ENCODE measurements at regions not wholly inside any gene's neighbourhood (a gene's known extent, or its start where the extent isn't known, plus 50 kb on each side); places are given as distances from the start of the nearest gene placed in this dataset.

DNA sequence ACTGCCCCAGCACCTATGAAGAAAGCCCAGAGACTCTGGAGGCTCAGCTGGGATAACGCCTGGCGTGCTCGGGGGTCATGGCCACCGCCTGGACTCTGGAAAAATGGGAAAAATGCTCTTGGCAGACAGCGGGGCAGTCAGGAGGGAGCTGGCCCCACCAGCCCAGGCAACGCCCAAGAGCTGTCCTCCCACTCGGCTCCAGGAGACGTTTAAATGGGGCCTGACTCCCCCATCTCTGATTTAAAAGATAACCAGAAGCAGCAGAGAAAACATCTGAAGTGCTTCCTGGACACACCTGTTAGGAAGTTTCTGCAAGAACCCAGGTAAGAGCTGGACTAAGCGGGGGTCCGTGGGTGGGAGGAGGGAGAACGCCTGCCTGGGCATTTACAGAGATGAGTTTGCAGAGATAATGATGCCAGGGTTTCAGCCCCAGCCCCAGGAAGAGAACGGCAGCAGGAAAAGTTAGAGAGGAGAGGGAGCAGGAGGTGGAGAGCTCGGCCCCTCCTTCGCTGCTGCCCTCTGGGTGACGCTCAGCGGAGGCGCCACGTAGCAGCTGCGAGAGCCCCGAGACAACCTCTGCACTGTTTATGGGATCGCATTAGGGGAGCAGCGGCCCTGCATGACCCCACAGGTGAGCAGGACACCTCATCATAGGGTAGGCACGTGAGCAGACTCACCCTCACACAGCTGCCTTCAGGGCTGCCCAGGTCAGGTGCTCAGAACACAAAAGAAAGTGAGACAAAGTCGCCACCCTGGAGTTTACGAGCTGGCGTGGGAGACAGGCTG lies 83.5 kb upstream of the INSIG1 start:
- no peak for DNase-seq

DNA sequence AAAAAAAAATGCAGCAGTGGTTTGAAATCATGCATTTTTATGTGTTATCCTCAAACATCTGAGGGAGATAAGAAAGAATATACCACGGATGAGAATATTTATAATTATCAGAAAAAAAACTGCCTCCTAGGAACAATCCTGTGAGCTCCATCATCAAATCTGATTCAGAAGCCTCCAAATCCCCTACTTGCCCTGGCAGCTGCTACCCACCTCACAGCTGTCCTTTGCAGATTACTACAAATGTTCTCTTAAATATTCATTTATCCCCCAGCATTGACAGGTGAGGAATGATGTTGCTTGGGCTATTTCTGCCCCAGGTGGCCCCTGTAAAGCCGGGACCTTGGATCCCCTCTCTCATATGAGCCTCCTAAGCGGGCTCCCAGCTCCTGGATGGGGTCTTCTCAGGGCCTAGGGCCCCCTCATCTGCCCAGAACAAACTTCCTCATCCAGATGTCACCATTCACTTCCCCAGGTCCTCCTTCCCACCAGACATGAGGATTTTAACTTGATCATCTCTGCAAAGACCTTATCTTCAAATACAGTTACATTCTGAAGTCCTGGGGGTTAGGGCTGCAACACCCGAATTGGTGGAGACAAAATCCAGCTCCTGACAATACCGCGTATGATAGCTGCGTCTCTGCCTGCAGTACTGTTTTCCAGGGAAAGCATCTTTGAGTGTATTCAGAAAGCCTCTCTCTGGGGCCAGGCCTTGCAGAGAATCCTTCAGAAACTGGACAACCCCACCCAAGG lies 81.9 kb upstream of the INSIG1 start:
- DNase-seq, result no peak

DNA sequence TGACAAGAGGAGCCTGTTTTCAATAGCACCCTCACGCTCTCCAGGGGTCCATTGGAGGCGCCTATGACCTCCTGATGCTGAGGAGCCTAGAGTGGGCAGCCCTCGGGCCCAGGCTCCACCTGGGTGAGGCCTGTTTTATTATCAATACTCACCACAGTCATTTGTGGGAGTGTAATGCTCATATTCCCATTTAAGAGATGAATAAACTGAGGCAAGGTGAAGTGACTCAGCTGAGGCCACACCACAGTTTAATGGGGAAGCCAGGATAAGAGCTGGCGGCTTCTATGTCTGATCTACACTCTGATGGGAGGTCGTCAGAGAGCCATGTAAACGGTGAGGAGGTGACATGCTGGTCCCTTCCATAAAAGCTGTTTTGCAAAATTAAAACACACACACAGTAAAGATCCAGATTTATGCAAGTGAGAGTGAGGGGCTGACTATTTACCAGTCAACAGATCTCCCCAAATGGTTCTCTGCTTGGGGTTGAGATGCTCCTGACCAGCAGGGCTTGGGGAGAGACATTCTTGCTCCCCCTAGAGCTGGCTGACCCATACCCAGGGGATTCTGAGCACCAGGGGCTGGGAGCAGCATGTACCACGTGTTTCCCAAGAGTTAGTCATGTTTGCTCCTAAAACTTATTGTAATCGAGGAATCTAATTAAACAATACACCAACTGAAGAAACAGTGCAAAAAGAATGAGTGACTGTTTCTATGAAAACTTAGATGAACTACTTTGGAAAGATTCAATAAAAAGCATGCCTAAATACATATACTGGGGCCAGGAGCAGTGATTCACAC lies 81.0 kb upstream of the INSIG1 start:
- no peak for DNase-seq

DNA sequence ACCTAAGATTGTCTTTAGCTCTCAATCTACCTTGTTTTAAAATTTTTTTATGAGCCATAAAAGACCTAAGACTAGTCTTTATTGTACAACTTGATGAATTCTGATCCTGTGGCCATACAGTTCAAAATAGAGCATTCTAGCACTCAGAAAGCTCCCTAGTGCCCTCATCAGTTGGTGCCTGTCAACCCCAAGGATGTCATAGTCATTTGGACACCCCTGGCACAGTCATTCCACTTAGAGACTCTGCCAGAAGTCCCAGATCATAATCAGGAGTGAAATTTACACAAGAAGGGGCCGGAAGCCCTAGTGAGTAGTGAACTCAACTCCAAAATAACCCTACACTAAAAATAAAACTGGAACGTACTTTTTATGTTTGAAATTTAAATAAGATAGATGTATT lies 80.0 kb upstream of the INSIG1 start:
- DNase-seq, result no peak

DNA sequence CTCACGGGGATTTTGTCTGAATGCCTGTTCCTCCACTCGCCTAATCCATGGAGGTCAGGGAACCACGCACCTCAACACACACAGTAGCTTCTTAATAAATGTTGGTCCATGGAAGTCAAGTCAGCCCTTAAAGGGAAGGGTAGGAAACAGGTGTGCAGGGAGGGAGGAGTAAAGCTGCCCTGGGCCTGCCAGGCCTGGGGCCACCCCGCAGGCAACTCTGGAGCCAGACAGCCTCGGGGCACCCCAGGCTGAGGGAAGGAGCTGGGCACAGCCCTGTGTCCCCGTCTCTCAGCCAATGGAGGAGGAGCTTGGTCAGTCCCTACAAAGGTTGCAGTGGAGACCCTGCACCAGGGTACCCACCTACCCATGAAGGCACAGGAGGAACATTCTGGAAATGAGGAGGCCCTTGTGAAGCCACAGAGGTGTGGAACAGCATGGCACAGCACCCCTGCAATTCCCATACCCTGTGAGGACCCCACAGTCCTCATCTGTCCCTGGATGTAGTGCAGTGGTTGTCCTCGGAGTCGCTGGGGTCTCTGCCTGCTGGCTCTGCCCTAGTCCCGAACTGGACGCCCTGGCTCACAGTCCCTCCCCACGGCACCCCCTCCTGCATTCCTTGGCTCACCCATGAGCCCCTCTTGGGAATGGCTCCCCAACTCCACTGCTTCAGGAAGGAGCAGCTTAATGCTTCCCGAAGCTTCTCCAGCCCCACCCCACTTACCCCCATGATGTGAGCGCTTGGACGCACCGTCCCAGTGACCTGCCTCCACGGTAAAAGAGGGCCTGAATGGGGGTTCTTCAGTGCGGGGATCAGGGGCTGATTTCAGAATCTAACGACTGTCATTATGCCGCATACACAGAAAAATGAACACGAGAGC lies 79.2 kb upstream of the INSIG1 start:
- no peak for DNase-seq

DNA sequence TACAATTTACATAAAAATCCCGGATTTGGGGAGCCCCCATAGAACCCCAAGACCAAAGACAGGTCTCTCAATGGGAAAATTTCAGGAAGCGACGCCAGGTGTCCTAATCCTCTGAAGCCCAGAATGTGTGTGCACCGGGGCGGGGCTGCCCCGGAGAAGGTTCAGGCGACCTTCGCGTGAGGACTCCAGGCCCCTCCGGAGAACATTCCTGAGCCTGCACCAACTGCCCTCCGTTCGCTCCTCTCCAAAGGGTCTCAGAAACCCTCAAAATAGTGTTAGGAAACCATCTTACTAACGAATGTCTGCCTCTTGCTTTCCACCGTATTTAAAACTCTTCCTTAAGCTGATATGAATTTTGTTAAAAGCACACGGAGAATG lies 78.5 kb upstream of the INSIG1 start:
- DNase-seq, result no peak

DNA sequence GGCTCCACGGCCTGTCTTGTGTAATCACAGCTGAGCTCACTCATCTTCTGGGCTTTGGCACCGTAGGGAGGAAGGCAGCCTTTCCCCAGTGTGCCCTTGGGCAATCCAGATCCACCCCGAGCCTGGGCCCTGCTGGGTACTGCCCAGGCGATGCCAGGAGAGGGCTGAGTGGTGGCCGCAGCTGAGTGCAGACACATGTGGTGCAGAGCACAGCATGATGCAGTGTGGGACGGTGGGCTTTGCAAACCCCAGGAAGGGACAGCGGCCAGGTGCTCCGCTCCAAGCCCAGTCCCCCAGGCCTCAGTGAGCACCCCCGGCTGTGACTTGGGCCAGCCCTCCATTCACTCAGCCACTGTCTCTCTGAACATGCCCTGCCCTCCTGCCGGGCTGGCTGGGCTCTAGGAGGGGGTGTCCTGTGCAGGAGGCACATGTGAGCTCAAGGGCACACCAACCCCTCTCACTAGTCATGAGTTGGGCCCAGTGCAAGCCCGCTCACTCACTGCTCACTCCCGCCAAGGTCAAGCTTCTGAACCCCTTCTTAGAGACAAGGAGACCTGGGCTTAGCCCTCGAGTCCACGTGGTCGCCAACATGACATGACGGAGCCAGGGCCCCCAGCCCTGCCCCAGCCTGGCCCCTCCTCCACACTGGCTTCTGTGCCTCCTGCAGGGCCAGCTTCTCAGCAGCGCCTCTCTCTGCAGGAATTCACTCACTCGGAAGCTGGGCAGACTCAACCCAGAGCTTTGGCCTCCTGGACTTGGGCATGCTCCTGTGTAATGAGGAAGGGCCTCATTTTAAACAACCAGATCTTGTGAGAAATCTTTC lies 77.5 kb upstream of the INSIG1 start:
- DNase-seq, result no peak

DNA sequence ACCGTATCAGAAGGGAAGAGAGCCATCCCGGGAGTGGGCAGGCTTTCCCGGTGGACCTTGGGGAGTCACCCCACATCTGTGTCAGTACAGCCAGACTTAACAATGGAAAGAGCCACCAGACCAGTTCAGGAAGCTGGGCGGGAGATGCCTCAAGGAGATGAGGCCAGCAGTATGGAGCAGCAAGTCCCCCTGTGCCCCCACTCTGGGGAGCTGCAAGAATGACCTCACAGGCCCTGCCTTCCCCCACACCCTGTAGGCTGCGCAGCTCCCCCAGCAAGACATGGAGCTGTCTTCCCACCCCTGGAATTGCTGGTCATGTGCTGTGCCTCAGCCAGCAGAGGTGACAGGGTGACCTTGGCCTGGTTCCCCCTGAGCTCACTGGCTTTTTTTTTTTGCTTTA lies 76.8 kb upstream of the INSIG1 start:
- DNase-seq, result no peak

DNA sequence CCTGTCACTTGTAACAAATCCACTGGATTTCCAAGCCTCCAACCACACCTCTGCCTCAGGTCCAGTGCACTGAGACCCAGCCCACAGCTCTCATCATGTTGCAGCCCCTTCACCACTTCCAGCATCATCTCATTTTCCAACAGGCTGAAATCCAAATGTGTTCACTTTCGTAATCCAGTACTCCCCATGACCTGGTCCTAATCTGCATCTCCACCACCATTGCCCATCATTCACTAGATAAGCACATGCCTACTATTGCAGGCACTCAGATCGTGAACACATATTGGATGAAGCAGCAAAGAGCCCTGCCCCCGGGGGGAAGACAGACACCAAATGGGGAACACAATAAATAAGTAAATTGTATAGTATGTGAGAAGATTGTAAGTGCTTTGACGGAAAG lies 76.1 kb upstream of the INSIG1 start:
- DNase-seq, result no peak

DNA sequence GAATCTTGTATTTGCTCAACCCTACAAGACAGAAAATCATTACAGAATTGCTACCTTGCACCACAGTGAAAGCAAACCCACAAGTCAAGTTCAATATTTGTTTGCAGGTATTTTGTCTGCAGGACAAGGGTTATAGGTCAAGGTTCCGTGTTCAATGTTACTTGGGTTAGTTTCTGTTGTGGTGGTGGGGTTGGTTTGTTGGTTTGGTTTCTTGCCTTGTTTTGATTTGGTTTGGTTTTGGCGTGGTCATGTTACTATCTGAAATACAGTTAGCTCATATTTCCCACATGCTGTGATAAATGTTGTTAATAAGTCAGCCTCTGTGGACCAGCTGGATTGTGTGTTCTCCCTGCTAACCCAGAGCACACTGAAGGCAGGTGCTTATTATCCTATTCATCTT lies 75.6 kb upstream of the INSIG1 start:
- DNase-seq, result no peak

DNA sequence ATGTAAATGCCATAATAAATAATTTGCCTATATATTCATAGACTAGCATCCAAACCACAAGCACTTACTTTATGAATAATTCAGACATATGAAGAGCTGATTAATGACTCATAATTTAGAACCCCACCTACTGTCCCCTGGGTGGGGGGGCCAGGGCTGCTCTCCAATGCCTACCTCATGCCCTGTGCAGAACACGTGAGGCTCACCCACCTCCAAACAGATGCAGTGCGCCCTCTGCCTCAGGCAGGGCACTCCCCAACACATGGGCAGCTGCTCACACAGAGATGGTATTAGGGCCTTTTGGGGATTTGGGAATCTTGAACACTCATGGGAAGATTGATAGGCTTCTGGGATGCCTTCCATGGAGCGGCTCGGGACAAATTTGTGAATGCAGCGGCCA lies 75.1 kb upstream of the INSIG1 start:
- no peak for DNase-seq

DNA sequence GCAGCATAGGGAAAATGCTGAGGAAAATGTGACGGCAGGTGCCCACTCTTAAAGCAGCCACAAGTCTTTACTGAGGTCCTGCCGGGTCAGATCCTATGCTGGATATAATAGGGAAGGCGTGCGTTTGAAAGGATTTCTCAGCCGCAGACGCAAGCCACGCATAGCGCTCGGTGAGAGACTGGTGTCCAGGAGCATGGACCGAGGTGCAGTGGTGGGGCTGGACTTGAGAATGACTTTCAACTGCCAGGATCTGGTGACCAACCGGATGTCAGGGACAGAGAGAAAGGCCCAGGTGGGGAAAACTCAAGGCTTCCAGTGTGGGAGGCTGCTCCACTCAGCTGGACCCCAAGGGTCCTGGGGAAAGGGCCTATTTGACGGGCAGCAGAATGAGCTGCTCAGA lies 74.7 kb upstream of the INSIG1 start:
- DNase-seq, result no peak

DNA sequence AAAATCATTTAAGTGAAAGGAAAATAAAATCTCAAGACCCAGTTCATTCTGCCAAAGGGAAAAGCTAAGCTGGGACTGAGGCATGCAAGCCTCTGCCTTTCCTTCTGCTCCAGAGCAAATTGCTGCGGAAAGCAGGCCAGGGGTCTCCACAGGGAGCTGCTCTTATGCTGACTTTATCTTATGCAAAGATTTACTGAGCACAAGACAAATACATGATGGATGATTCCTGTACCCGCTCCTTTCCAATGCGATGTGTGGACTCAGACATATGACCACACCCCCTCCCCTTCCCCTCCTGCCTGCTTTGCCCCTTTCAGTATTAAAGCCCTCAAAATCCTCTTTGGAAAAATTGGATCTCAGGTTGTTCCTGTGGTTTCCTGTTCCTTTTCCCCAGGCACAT lies 74.2 kb upstream of the INSIG1 start:
- DNase-seq, result no peak

DNA sequence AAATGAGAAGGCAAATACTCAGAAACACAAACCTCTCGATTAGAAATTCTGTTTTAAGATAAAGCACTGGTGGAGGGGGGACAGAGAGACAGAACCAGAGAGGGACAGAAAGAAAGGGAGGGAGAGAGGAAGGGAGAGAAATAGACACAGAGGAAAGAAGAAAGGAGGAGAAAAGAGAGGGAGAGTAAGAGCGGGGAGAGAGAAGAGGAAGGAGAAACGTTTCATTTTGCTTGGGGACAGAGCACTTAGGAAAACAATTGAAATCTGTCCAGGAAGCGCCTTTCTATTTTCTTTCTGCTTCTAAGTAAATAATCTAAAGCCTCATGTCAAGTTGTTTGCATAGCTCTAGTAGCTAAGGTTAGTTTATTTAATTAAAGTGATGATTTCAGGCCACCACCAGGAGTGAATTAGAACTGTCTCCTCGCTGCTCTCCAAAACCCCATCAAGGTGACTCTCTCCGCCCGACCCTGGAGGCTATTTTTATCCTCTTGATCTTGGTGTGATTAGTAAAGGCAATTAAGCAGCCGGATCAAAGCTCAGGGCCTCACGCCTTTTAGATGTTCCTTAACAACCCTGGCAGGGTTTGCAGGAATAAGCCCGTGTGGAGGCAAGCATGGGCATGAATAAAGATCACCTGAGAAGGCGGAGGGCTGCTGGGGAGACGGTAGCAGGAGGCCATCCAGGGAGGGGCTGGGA lies 73.4 kb upstream of the INSIG1 start:
- no peak for DNase-seq

DNA sequence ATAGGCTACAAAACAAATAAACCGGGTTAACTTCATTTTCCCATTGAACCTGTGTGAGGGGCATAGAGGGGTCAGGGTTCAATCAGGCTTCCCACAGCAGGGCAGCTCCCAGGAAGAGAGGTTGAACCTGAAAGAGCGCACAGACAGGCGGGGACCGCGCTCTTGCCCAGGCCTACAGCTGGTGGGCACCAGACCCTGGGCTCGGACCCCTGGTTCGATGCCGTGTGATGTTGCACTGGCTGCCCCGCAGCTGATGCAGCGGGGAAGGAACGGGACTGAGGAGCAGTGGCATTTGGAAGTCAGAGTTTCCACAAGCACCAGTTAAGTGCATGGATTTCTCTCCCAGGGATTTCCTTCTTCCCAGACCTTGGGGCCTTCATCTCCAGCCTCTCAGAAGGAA lies 72.6 kb upstream of the INSIG1 start:
- no peak for DNase-seq

DNA sequence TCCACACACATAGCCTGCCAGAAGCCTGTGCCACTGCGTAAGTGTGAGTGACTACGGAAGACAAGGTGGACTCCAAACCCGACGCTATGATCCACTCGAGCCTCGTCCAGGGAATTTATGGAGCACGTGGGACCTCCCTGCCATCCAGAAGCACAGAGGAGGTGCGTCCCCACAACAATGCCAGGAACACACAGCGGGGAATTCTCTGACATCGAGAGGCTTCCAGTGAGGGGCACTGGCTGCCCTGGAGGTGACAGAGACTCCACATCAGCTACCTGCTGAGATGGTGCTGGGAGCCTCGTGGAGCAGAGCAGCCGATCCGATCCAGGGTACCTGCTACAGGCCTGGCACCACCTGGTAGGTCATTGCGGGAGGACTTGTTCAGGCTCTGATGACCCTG lies 72.2 kb upstream of the INSIG1 start:
- no peak for DNase-seq

DNA sequence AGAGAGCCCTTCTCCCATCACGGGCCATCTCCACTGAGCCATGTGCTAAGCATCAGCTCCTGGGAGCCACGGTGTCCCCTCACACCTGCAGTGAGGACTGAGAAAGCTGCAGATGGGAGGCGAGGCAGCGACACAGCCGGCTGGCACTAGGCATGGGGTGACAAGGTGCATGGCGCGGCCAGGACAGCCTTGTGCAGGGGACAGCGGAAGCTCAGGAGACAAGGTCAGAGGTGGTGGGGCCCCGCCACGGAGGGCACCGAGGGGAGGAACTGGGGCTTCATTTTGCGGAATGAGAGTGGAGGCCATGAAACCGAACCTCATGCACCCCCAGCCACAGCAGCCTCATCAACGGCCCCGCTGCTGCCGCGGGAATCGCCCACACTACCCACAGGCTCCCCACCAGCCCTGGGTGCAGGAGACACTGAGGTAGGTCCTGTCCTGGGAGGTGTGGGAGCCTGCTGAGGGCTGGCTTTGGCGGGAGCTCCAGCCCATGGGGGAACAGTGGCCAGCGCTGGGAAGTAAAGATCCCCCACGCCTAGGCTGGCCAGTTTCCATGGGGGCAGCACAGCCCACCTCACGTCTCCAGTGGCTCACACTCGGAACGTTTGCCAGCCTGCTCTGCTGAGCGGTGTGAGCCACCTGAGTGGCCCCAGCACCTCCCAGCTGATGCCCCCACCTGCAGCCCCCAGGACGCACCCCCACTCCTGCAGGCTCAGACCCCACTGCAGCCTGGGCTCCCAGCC lies 71.2 kb upstream of the INSIG1 start:
- DNase-seq, result no peak

DNA sequence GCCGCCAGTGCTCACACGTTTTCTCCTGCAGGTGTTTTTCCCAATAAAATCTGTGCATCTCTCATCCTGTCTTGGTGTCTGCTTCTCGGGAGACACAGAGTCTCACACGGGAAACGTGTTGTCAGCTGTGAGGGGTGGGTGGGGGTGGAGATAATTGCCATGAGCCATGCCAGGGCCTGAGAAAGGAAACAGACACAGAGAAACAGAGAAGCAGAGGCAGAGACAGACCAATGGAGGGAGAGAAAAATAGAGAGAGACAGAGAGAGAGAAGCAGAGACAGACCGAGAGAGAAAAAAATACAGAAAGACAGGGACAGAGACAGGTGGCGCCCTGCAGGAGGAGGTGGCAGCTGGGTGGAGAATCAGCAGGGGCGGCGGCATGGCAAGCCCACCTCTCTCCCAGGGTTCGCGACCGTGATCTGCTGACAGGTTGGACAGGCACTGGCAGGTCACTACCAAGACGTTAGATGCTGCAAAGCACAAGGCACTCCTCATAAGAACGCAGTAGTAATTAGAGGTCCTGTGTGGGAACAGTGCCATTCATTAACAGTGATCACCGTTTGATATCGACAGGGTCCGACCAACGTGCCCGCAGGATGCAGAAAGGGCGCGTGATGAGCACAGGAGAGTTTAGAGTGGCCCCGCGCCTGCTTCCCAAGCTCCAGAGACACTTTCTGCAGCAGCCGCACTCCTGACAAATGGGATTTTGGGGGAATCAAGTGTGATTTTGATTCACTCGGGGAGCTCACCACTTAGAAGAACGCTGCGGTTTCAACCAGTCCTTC lies 70.5 kb upstream of the INSIG1 start:
- no peak for DNase-seq
